ENCODE measurements at regions not wholly inside any gene's neighbourhood (a gene's known extent, or its start where the extent isn't known, plus 50 kb on each side); places are given as distances from the start of the nearest gene placed in this dataset.

DNA sequence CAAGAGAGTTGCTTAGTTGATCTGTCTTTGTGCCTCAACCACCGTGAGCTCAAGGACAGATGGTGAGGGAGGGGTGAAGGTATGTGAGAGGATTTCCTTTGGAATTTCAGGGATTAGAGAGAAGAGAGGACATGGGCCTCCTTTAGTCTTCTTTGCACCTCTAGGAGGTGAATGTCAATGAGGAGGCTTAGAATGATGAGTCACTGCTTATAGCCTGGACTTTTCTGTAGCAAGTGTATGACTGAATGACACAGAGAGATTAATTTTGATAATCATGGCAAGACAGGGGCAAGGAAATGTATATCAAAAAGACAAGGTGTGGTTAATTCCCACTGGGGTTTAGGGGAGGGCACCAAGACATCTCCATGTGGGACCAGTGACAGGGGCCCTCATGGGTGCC, 947.3 kb upstream of the TENM4 start:
- Histone ChIP-seq H3K9me3 (ENCODE audit: control insufficient read depth in 2 of 3, insufficient read depth in 1 of 3, low read length in 3 of 3) (no peaks in the 10 kb centered on the region), H3K4me3 (ENCODE audit: low read length in 3 of 3) (no peak overlapping the region), H3K36me3 (ENCODE audit: control insufficient read depth in 2 of 3, insufficient read depth in 3 of 3, low read length in 3 of 3) (no peaks in the 10 kb centered on the region), H3K4me1 (ENCODE audit: control insufficient read depth in 2 of 3, insufficient read depth in 2 of 3, low read depth in 1 of 3, low read length in 3 of 3) (no peaks in the 10 kb centered on the region), H3K27me3 (ENCODE audit: control insufficient read depth, insufficient read depth, low read length) (no peaks in the 10 kb centered on the region), H3K27ac (ENCODE audit: low read depth in 2 of 2, low read length in 2 of 2) (no peak overlapping the region), H3K9ac (ENCODE audit: low read length in 3 of 3) (no peak overlapping the region)
- intact Hi-C loops (cut with DNase I), result no loop called here
- DNase-seq (no peak), FAIRE-seq (no peak)
- TF ChIP-seq, protein P1, sequence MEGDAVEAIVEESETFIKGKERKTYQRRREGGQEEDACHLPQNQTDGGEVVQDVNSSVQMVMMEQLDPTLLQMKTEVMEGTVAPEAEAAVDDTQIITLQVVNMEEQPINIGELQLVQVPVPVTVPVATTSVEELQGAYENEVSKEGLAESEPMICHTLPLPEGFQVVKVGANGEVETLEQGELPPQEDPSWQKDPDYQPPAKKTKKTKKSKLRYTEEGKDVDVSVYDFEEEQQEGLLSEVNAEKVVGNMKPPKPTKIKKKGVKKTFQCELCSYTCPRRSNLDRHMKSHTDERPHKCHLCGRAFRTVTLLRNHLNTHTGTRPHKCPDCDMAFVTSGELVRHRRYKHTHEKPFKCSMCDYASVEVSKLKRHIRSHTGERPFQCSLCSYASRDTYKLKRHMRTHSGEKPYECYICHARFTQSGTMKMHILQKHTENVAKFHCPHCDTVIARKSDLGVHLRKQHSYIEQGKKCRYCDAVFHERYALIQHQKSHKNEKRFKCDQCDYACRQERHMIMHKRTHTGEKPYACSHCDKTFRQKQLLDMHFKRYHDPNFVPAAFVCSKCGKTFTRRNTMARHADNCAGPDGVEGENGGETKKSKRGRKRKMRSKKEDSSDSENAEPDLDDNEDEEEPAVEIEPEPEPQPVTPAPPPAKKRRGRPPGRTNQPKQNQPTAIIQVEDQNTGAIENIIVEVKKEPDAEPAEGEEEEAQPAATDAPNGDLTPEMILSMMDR (IDR thresholded peaks at IDR 0.05; ENCODE audit: borderline replicate concordance, extremely low read depth, insufficient read depth), result no peak

DNA sequence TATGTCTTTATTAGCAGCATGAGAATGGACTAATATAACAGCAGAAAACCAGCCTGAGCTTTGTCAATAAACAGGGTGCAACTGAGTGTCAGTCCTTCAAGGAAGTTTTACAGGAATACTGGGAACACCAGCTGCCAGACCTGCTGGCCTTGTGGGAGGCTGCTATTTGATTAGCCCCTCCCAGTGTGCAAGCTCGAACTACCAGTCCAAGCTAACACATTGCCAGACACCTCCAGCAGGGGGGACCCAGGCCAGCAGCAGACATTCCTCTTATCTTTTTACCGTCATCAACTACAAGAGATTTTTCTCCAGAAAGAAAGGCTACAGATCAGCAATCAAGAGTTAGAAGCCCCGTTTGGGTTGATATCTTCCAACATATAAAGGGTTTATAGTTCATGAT, 942.8 kb upstream of the TENM4 start:
- Histone ChIP-seq H3K9ac (ENCODE audit: low read length in 3 of 3) (no peak overlapping the region), H3K27me3 (ENCODE audit: control insufficient read depth, insufficient read depth, low read length) (no peaks in the 10 kb centered on the region), H3K4me3 (ENCODE audit: low read length in 3 of 3) (no peak overlapping the region), H3K27ac (ENCODE audit: low read depth in 2 of 2, low read length in 2 of 2) (no peak overlapping the region), H3K9me3 (ENCODE audit: control insufficient read depth in 2 of 3, insufficient read depth in 1 of 3, low read length in 3 of 3) (no peaks in the 10 kb centered on the region), H3K4me1 (ENCODE audit: control insufficient read depth in 2 of 3, insufficient read depth in 2 of 3, low read depth in 1 of 3, low read length in 3 of 3) (no peaks in the 10 kb centered on the region), H3K36me3 (ENCODE audit: control insufficient read depth in 2 of 3, insufficient read depth in 3 of 3, low read length in 3 of 3) (no peaks in the 10 kb centered on the region)
- TF ChIP-seq, protein P1 (IDR thresholded peaks at IDR 0.05; ENCODE audit: borderline replicate concordance, extremely low read depth, insufficient read depth), result no peak
- no peak for DNase-seq
- intact Hi-C loops (cut with DNase I), result no loop called here
- FAIRE-seq, result no peak

DNA sequence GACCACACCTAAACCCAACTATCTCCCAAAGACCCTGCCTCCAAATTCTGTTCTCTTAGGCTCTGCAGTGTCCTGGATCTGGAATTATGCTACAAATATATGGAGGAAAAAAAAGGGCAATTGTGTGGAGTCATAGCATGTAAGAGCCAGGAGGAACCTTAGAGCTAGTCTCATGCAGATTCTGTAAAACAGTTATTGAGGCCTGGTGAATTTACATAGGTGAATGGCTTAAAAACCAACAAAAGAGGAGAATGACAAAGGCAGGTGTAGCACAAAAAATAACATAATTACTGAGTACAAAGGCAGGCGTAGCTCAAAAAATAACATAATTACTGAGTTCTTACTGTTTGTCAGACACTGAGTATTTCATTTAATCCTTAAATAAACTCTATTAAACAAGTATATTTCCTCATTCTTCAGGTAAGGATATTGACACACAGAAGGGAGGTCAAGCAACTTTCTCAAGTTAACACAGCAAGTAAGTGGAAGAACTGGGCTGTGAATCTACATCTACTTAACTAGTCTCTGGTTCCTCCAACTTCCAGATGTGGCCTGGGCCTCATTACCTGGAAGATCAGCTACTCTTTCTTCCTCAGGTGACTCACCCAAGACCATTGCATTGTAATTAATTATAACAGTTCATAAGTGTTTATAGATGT, 938.9 kb upstream of the TENM4 start:
- intact Hi-C loops (cut with DNase I), result no loop called here
- Histone ChIP-seq H3K9ac (ENCODE audit: low read length in 3 of 3) (no peak overlapping the region), H3K9me3 (ENCODE audit: control insufficient read depth in 2 of 3, insufficient read depth in 1 of 3, low read length in 3 of 3) (no peaks in the 10 kb centered on the region), H3K4me3 (ENCODE audit: low read length in 3 of 3) (no peak overlapping the region), H3K27ac (ENCODE audit: low read depth in 2 of 2, low read length in 2 of 2) (no peak overlapping the region), H3K4me1 (ENCODE audit: control insufficient read depth in 2 of 3, insufficient read depth in 2 of 3, low read depth in 1 of 3, low read length in 3 of 3) (no peaks in the 10 kb centered on the region), H3K36me3 (ENCODE audit: control insufficient read depth in 2 of 3, insufficient read depth in 3 of 3, low read length in 3 of 3) (no peaks in the 10 kb centered on the region), H3K27me3 (ENCODE audit: control insufficient read depth, insufficient read depth, low read length) (no peaks in the 10 kb centered on the region)
- DNase-seq, result no peak
- TF ChIP-seq, protein P1 (IDR thresholded peaks at IDR 0.05; ENCODE audit: borderline replicate concordance, extremely low read depth, insufficient read depth), result no peak
- no peak for FAIRE-seq

DNA sequence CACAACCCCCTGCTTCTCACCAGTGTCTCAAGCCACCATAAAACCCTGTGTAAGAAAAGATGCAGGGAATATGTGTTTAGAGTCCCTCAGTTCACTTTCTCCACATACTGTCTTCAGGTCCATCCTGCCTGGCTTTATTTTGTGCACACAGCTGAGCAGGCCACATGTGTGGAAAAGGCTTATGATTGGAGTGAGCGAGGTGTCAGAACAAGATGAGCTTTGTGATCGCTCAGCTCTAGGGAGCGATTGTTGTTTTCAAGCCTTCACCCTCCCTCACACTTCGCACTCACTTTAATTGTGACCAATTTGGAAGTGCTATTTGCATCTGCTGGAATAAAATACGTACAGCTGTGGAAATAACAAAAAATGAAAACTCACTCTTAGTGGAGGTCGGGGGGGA, 931.1 kb upstream of the TENM4 start:
- intact Hi-C loops (cut with DNase I), result no loop called here
- no peak for FAIRE-seq
- H3K27ac ChIP-seq (ENCODE audit: low read depth in 2 of 2, low read length in 2 of 2), result no peak overlapping the region

More for the DNA sequence above, 931.1 kb upstream of the TENM4 start:
- TF ChIP-seq, protein P1 (IDR thresholded peaks at IDR 0.05; ENCODE audit: borderline replicate concordance, extremely low read depth, insufficient read depth), result no peak
- H3K9ac ChIP-seq (ENCODE audit: low read length in 3 of 3), result no peak overlapping the region
- H3K4me3 ChIP-seq (ENCODE audit: low read length in 3 of 3), result no peak overlapping the region
- no peak for DNase-seq
- H3K36me3 ChIP-seq (ENCODE audit: control insufficient read depth in 2 of 3, insufficient read depth in 3 of 3, low read length in 3 of 3), result no peaks in the 10 kb centered on the region
- no peaks in the 10 kb centered on the region for H3K4me1 ChIP-seq (ENCODE audit: control insufficient read depth in 2 of 3, insufficient read depth in 2 of 3, low read depth in 1 of 3, low read length in 3 of 3)
- H3K27me3 ChIP-seq (ENCODE audit: control insufficient read depth, insufficient read depth, low read length), result no peaks in the 10 kb centered on the region
- no peaks in the 10 kb centered on the region for H3K9me3 ChIP-seq (ENCODE audit: control insufficient read depth in 2 of 3, insufficient read depth in 1 of 3, low read length in 3 of 3)
